GM06990 (cell line): ENCODE measurements at regions not wholly inside any gene's neighbourhood (a gene's known extent, or its start where the extent isn't known, plus 50 kb on each side); places are given as distances from the start of the nearest gene placed in this dataset.
A peak's percentile ranks its signal among the peaks of the same experiment; 100 is the strongest.

ENCODE experiments used
- DNase-seq: peaks from one replicate; pipeline ENCODE4 v3.0.0-alpha.2; 2011; ENCODE audit not compliant: insufficient read length; ENCODE audit errors: extremely low read depth
- H3K27me3 ChIP-seq: replicated peaks from 2 replicates; pipeline ENCODE4 v1.6.0; 2011; ENCODE audit warnings: low read length; ENCODE audit not compliant: control insufficient read depth, insufficient read depth
- H3K36me3 ChIP-seq: 2 replicates; pipeline ENCODE4 v1.5.1; 2011; ENCODE audit warnings: low read length; ENCODE audit not compliant: control insufficient read depth, insufficient read depth
- H3K4me3 ChIP-seq: replicated peaks from 2 replicates; pipeline ENCODE4 v1.5.1; 2011; ENCODE audit warnings: low read depth, mild to moderate bottlenecking, control low read depth, low read length
- TF ChIP-seq, protein P1 (sequence below): IDR thresholded peaks from 2 replicates; pipeline ENCODE4 v1.5.1; 2011; ENCODE audit warnings: low read length, control low read depth, mild to moderate bottlenecking, inconsistent platforms; ENCODE audit not compliant: insufficient read depth, poor library complexity, severe bottlenecking

DNA sequence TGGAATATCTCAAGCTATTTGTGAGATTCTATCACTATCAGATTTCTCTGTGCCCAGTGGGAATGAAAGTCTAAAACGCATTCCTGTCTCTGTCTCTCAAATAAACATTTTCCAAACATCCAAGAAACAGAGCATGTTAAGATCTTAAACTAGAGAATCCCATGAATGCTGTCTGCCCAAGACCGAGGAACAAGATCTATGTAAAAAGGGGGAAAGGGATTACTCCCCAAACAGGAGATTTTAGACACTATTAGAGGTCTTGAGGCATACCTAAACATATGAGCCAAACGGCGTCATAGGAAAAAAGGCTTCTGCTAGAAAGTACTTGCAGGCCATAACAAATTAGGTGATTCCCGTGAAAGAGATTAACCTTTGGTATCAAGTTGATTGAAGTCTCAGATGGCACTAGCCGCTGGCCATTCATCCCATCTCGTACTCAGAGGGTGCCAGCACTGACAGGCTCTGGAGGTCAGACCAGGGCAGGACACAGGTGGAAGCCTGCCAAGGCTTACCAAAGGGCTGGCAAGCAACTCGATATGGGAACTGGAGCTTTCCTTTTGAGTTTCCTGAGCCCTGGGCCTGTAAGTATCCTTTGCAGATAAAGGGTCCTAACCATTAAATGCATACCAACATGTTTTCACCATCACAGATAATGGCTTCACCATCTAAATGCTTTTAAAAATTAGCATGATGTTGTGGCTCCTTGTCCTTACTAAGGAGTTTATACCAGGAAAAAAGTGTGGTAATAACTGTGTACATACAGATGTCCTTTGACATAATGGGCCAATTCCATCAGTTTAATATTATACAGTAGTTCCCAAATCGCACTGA is 225.2 kb downstream of the FOXO1 start:
- Histone ChIP-seq H3K27me3 (no peaks in the 10 kb centered on the region), H3K36me3 (no peaks in the 10 kb centered on the region), H3K4me3 (no peak overlapping the region)
- TF ChIP-seq, protein P1, sequence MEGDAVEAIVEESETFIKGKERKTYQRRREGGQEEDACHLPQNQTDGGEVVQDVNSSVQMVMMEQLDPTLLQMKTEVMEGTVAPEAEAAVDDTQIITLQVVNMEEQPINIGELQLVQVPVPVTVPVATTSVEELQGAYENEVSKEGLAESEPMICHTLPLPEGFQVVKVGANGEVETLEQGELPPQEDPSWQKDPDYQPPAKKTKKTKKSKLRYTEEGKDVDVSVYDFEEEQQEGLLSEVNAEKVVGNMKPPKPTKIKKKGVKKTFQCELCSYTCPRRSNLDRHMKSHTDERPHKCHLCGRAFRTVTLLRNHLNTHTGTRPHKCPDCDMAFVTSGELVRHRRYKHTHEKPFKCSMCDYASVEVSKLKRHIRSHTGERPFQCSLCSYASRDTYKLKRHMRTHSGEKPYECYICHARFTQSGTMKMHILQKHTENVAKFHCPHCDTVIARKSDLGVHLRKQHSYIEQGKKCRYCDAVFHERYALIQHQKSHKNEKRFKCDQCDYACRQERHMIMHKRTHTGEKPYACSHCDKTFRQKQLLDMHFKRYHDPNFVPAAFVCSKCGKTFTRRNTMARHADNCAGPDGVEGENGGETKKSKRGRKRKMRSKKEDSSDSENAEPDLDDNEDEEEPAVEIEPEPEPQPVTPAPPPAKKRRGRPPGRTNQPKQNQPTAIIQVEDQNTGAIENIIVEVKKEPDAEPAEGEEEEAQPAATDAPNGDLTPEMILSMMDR, result no peak
- no peak for DNase-seq

DNA sequence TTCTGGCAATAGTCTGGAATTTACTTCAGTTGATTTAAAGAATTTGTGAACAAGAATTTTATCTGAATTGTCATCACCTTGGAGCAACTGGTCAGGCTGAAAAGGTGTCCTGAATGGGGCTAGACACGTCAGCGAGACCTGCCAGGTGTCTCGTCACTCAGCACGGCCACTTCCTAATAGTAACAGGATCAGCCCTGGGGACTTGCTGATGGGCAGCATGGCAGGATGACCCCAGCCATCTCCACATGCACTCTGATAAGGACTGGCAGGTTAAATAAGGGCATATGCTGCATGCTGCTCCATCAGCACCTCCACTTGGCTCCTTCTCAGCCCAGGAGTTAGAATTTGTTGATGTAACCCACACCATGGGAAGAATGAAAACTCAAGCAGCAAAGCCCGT is 224.2 kb downstream of the FOXO1 start:
- H3K27me3 ChIP-seq, result no peaks in the 10 kb centered on the region
- H3K36me3 ChIP-seq, result no peaks in the 10 kb centered on the region
- no peak for DNase-seq
- H3K4me3 ChIP-seq, result no peak overlapping the region
- TF ChIP-seq, protein P1, result no peak

DNA sequence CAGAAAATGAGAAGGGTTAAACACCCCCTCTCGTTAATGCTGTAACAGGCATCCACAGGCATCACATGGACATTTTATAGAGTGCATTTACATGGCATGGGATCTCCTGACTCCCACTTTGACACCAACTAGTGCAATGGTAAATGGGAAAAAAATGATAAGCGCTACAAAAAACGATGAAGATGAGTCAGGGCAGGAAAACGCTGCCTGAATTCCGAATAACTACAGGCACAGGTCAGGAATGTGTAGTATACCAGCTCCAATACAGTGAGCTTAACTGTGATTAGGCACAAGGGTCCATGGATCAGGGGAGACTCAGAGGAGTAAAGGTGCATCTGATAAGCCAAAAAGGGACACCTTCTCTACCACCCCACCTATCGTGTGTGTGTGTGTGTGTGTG is 223.6 kb downstream of the FOXO1 start:
- Histone ChIP-seq H3K4me3 (no peak overlapping the region), H3K36me3 (no peaks in the 10 kb centered on the region), H3K27me3 (no peaks in the 10 kb centered on the region)
- no peak for DNase-seq
- TF ChIP-seq, protein P1, result no peak

DNA sequence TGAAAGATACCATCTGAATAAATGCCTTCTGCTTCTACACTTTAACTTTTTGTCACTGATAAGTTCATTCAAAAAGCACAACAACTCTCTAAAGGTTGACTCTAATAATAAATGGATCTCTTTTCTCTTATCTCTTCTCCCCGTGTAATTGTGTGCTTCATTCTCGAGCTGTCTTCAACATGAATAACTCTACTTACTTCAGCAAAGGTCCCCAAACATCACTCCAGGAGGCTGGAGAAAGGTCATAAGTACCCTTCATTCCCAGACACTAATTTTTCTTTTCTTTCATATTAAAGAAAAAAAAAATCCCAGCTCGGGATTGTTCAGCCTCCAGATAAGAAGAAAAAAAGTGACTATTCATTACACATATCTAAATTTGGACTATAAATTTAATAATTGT is 222.2 kb downstream of the FOXO1 start:
- Histone ChIP-seq H3K4me3 (no peak overlapping the region), H3K27me3 (no peaks in the 10 kb centered on the region), H3K36me3 (no peaks in the 10 kb centered on the region)
- TF ChIP-seq, protein P1, result no peak
- no peak for DNase-seq

DNA sequence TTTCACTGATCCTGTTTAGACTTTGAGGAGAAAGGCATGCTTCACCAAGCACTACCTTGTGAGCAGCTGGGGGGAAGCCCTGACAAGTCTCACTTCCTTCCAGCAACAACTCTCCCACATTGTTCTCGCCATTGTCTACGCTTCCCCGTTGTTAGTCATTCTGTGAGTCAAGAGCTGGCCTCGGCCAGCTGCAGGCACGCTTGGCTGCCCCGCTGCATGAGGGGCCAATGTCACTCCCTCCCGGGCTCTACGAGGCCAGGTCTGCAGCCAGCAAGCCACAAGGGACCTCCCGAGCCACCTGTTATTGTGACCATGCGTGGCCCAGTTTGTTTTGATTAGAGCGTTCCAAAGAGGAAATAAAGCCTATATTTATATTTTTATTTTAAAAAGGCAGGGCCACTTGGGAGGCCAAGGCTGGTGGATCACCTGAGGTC is 220.9 kb downstream of the FOXO1 start:
- DNase-seq, result peak; percentile 96
- H3K4me3 ChIP-seq, result no peak overlapping the region
- H3K27me3 ChIP-seq, result no peaks in the 10 kb centered on the region
- TF ChIP-seq, protein P1, result no peak
- H3K36me3 ChIP-seq, result no peaks in the 10 kb centered on the region
